HFF-Myc (cell line): ENCODE measurements at regions not wholly inside any gene's neighbourhood (a gene's known extent, or its start where the extent isn't known, plus 50 kb on each side); places are given as distances from the start of the nearest gene placed in this dataset.

ENCODE experiments used
- DNase-seq: peaks from one replicate; pipeline ENCODE4 v3.0.0-alpha.2; 2011; ENCODE audit warnings: low read depth; ENCODE audit errors: extremely low read depth
- H3K4me3 ChIP-seq: replicated peaks from 2 replicates; pipeline ENCODE4 v1.5.1; 2011; ENCODE audit warnings: low read depth, mild to moderate bottlenecking, control low read depth, low read length
- CTCF ChIP-seq: IDR thresholded peaks from 2 replicates; pipeline ENCODE4 v1.5.1; 2012; ENCODE audit warnings: mild to moderate bottlenecking, low read depth, low read length, control low read depth; ENCODE audit errors: missing control alignments

GRCh38 chr4:136725286-136726081 lies 806.8 kb downstream of the PCDH18 start:
- TF ChIP-seq CTCF: no peak
- no peak for DNase-seq
- no peak overlapping the region for H3K4me3 ChIP-seq

- H3K4me3 ChIP-seq: no peak overlapping the region
- no peak for TF ChIP-seq CTCF
- no peak for DNase-seq
Measured at GRCh38 chr4:136713140-136713539, 819.2 kb downstream of the PCDH18 start.

- no peak overlapping the region for H3K4me3 ChIP-seq
- DNase-seq: no peak
- no peak for TF ChIP-seq CTCF
Measured at GRCh38 chr4:136709897-136710296, 822.4 kb downstream of the PCDH18 start.

- no peak for TF ChIP-seq CTCF
- no peak for DNase-seq
- no peak overlapping the region for H3K4me3 ChIP-seq
Measured at GRCh38 chr4:136706942-136707341, 825.4 kb downstream of the PCDH18 start.

GRCh38 chr4:136699905-136700304 lies 832.4 kb downstream of the PCDH18 start:
- TF ChIP-seq CTCF: no peak
- DNase-seq: no peak
- H3K4me3 ChIP-seq: no peak overlapping the region

- no peak overlapping the region for H3K4me3 ChIP-seq
- no peak for DNase-seq
- no peak for TF ChIP-seq CTCF
Measured at GRCh38 chr4:136691607-136692006, 840.7 kb downstream of the PCDH18 start.

GRCh38 chr4:136690360-136690759 lies 841.9 kb downstream of the PCDH18 start:
- no peak for TF ChIP-seq CTCF
- H3K4me3 ChIP-seq: no peak overlapping the region
- DNase-seq: no peak
